ENCODE measurements at regions not wholly inside any gene's neighbourhood (a gene's known extent, or its start where the extent isn't known, plus 50 kb on each side); places are given as distances from the start of the nearest gene placed in this dataset.

DNA sequence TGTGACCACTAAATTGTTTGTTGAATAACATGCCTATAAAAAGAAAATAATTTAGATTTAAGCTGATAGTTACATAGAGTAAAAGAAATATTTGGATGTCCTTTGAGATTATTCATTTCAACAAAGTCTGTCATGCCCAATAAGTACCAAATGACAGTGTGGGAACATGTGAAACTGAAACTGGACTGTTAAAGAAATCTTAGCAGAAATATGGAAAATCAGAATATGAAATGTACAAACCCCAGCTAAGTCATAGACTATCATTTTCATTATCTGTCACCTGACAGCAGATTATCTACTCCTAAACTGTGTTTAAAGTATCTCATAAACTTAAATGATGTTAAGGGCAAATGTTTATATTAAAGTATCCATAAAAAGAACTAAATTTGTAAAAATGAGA, 437.8 kb upstream of the FAM241A start:
- TF ChIP-seq, protein P1, sequence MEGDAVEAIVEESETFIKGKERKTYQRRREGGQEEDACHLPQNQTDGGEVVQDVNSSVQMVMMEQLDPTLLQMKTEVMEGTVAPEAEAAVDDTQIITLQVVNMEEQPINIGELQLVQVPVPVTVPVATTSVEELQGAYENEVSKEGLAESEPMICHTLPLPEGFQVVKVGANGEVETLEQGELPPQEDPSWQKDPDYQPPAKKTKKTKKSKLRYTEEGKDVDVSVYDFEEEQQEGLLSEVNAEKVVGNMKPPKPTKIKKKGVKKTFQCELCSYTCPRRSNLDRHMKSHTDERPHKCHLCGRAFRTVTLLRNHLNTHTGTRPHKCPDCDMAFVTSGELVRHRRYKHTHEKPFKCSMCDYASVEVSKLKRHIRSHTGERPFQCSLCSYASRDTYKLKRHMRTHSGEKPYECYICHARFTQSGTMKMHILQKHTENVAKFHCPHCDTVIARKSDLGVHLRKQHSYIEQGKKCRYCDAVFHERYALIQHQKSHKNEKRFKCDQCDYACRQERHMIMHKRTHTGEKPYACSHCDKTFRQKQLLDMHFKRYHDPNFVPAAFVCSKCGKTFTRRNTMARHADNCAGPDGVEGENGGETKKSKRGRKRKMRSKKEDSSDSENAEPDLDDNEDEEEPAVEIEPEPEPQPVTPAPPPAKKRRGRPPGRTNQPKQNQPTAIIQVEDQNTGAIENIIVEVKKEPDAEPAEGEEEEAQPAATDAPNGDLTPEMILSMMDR (IDR thresholded peaks at IDR 0.05 in 4 of 5, conservative IDR thresholded peaks at IDR 0.05 in 1 of 5) = no peak
- no peak for TF ChIP-seq POLR2A (IDR thresholded peaks at IDR 0.05)
- DNase-seq (no peak), ATAC-seq (no peak)
- Histone ChIP-seq H3K4me3 (no peak overlapping the region), H3K9me3 (no peaks in the 10 kb centered on the region), H3K27ac (no peak overlapping the region), H3K4me1 (no peaks in the 10 kb centered on the region), H3K27me3 (no peaks in the 10 kb centered on the region), H3K36me3 (no peaks in the 10 kb centered on the region)
- in situ Hi-C loops (cut with MboI; ENCODE audit: low sequenced_read_pairs in 4 of 4) = no loop called here
- intact Hi-C loops (cut with DNase I; ENCODE audit: low total_unique reads) = no loop called here

DNA sequence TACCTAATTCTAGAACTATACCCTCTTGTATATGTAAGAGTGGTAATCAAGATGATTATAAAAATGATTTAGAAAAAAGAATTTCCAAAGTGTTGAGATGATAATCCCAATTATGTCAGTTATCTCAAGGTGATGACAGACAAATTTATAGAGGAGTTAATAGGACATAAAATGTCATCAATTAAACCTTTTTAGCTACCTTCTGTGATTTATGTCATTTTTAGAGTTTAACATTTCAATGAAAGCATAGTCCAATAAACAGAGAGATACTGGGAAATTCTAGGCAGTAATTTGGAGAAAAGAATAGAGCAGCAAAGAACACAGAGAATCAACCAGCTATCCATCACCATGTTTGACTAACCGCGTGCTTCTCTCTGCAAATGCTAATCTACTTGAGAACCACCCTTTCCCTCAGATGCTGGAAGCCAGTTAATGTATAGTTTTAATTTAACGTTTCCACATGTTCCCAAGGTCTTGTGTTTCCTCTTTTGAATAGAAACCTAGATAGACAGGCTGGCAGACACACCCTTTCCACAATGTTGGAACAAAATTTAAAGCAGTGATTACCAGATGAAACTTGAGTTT, 433.1 kb upstream of the FAM241A start:
- DNase-seq (no peak), ATAC-seq (no peak)
- in situ Hi-C loops (cut with MboI; ENCODE audit: low sequenced_read_pairs in 4 of 4) = no loop called here
- Histone ChIP-seq H3K4me1 (no peaks in the 10 kb centered on the region), H3K9me3 (no peaks in the 10 kb centered on the region), H3K4me3 (no peak overlapping the region), H3K36me3 (no peaks in the 10 kb centered on the region), H3K27me3 (no peaks in the 10 kb centered on the region), H3K27ac (no peak overlapping the region)
- no peak for TF ChIP-seq POLR2A (IDR thresholded peaks at IDR 0.05)
- TF ChIP-seq, protein P1 (IDR thresholded peaks at IDR 0.05 in 4 of 5, conservative IDR thresholded peaks at IDR 0.05 in 1 of 5) = no peak
- intact Hi-C loops (cut with DNase I; ENCODE audit: low total_unique reads) = no loop called here

DNA sequence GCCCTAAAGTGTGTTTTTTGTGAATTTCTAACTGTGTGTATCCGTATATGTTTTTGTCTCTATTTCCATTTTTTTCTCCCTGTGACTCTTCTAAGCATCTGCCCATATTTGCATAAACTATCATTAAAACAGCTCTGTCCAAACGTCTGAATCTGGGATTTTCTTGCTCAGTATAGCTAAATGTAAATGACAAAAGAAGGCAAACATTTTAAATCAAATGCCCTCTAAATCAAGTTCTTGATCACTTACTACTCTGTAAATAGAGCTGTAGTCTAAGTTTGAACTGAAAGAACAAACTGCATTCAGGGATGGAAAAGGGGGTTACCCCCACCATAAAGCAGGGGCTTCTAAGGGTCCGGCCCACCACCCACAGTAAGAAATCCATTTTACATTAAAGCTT, 432.0 kb upstream of the FAM241A start:
- H3K27ac ChIP-seq = no peak overlapping the region
- H3K27me3 ChIP-seq = no peaks in the 10 kb centered on the region
- no peaks in the 10 kb centered on the region for H3K9me3 ChIP-seq
- no peaks in the 10 kb centered on the region for H3K4me1 ChIP-seq
- no peak for DNase-seq
- no peak for TF ChIP-seq POLR2A (IDR thresholded peaks at IDR 0.05)
- TF ChIP-seq, protein P1 (IDR thresholded peaks at IDR 0.05 in 4 of 5, conservative IDR thresholded peaks at IDR 0.05 in 1 of 5) = no peak
- ATAC-seq = no peak
- no peak overlapping the region for H3K4me3 ChIP-seq
- intact Hi-C loops (cut with DNase I; ENCODE audit: low total_unique reads) = no loop called here
- in situ Hi-C loops (cut with MboI; ENCODE audit: low sequenced_read_pairs in 4 of 4) = no loop called here
- H3K36me3 ChIP-seq = no peaks in the 10 kb centered on the region

DNA sequence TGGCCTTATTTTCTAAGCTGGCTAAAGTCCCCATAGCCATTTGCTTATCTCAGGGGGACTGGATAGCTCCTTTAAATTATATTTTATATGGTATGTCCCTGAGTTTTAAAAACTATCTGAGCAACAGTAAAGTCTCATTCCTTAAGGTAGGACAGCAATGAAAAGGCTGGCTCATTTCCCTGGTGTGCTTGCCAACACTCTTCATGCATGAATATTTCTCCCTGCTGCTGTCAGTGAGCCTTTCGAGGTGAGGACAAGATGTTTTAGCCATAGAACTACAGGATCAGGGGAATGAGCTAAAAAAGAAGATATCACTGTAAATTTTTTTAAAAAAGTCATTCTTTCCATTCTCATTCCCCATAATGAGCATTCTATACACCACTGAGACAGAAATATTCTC, 427.3 kb upstream of the FAM241A start:
- Histone ChIP-seq H3K4me3 (no peak overlapping the region), H3K4me1 (no peaks in the 10 kb centered on the region), H3K36me3 (no peaks in the 10 kb centered on the region), H3K27me3 (no peaks in the 10 kb centered on the region), H3K27ac (no peak overlapping the region), H3K9me3 (no peaks in the 10 kb centered on the region)
- TF ChIP-seq, protein P1 (IDR thresholded peaks at IDR 0.05 in 4 of 5, conservative IDR thresholded peaks at IDR 0.05 in 1 of 5) = no peak
- no peak for TF ChIP-seq POLR2A (IDR thresholded peaks at IDR 0.05)
- in situ Hi-C loops (cut with MboI; ENCODE audit: low sequenced_read_pairs in 4 of 4) = no loop called here
- ATAC-seq (no peak), DNase-seq (no peak)
- intact Hi-C loops (cut with DNase I; ENCODE audit: low total_unique reads) = no loop called here
